WTC11 (cell line): ENCODE measurements at regions not wholly inside any gene's neighbourhood (a gene's known extent, or its start where the extent isn't known, plus 50 kb on each side); places are given as distances from the start of the nearest gene placed in this dataset.
A peak's percentile ranks its signal among the peaks of the same experiment; 100 is the strongest.
"Not testable (repeated sequence)": the region's sequence is repeated elsewhere in the genome, so short reads cannot be mapped to it uniquely, and the experiment has no call there.

Source experiments
- ATAC-seq: fragments of 200-7000 bp; cut with Tn5 transposase; 2 replicates; pipeline ENCODE4 v1.10.0; 2021; ENCODE audit warnings: mild to moderate bottlenecking, moderate library complexity
- CTCF ChIA-PET: fragments of 300-600 bp; sonication (Branson Sonifier 250); formaldehyde crosslinking; loops from one replicate; lab custom pipeline; 2021; ENCODE audit warnings: antibody characterized with exemption; lab: Charles Lee
- POLR2A ChIA-PET: fragments of 350-600 bp; sonication (Branson Sonifier 250); formaldehyde crosslinking; loops from one replicate; lab custom pipeline; 2021; ENCODE audit warnings: antibody characterized with exemption; lab: Charles Lee
- DNase-seq: peaks from one replicate; pipeline ENCODE4 v3.0.0; 2021; ENCODE audit warnings: low spot score
- H3K27ac Mint-ChIP-seq: 2 replicates; pipeline ENCODE4 v1.8.0; 2021; ENCODE audit warnings: mixed read lengths
- H3K27me3 Mint-ChIP-seq: 2 replicates; pipeline ENCODE4 v1.8.0; 2021; ENCODE audit warnings: low read depth, mild to moderate bottlenecking, moderate library complexity, mixed read lengths
- H3K36me3 Mint-ChIP-seq: 2 replicates; pipeline ENCODE4 v1.8.0; 2021; ENCODE audit warnings: mixed read lengths
- H3K4me1 Mint-ChIP-seq: 2 replicates; pipeline ENCODE4 v1.8.0; 2022; ENCODE audit warnings: mixed read lengths
- H3K4me3 Mint-ChIP-seq: 2 replicates; pipeline ENCODE4 v1.8.0; 2021; ENCODE audit warnings: mild to moderate bottlenecking, moderate library complexity, mixed read lengths
- H3K9me3 Mint-ChIP-seq: 2 replicates; pipeline ENCODE4 v1.8.0; 2021; ENCODE audit warnings: mixed read lengths
- ATF2 ChIP-seq: sonication (generic); formaldehyde crosslinking; IDR thresholded peaks from 2 replicates; pipeline ENCODE4 v1.8.1; 2022; ENCODE audit warnings: low read depth, missing genetic modification reagents, borderline replicate concordance
- ATF3 ChIP-seq: sonication (generic); formaldehyde crosslinking; conservative IDR thresholded peaks from 2 replicates; pipeline ENCODE4 v1.8.1; 2022; ENCODE audit warnings: mild to moderate bottlenecking, missing genetic modification reagents
- CDX4 ChIP-seq: fragments of 250-450 bp; sonication (Bioruptor Pico); IDR thresholded peaks from 2 replicates; pipeline ENCODE4 v1.9.0; 2021; ENCODE audit warnings: moderate library complexity, mild to moderate bottlenecking, inconsistent platforms, borderline replicate concordance
- ELF4 ChIP-seq: sonication (generic); formaldehyde crosslinking; IDR thresholded peaks from 2 replicates; pipeline ENCODE4 v1.8.1; 2022; ENCODE audit warnings: low read depth, mild to moderate bottlenecking, moderate library complexity, missing genetic modification reagents
- HMGXB4 ChIP-seq: sonication (generic); formaldehyde crosslinking; IDR thresholded peaks from 2 replicates; pipeline ENCODE4 v1.8.1; 2023; ENCODE audit warnings: mild to moderate bottlenecking, moderate library complexity, missing genetic modification reagents
- MAX ChIP-seq: sonication (generic); formaldehyde crosslinking; IDR thresholded peaks from 2 replicates; pipeline ENCODE4 v1.8.0; 2022; ENCODE audit warnings: mild to moderate bottlenecking, missing genetic modification reagents
- MXD4 ChIP-seq: fragments of 250-450 bp; sonication (Bioruptor Pico); IDR thresholded peaks from 2 replicates; pipeline ENCODE4 v1.8.0; 2021; ENCODE audit warnings: mild to moderate bottlenecking, moderate library complexity, borderline replicate concordance
- NFYB ChIP-seq: sonication (generic); formaldehyde crosslinking; conservative IDR thresholded peaks from 2 replicates; pipeline ENCODE4 v1.8.0; 2022; ENCODE audit warnings: low read depth, missing genetic modification reagents
- NR1H2 ChIP-seq: sonication (generic); formaldehyde crosslinking; IDR thresholded peaks from 2 replicates; pipeline ENCODE4 v1.9.0; 2021; ENCODE audit warnings: mild to moderate bottlenecking, moderate library complexity, missing genetic modification reagents
- TEAD1 ChIP-seq: sonication (generic); formaldehyde crosslinking; IDR thresholded peaks from 2 replicates; pipeline ENCODE4 v1.8.0; 2022; ENCODE audit warnings: mild to moderate bottlenecking, missing genetic modification reagents
- ZBTB21 ChIP-seq: sonication (generic); formaldehyde crosslinking; IDR thresholded peaks from 2 replicates; pipeline ENCODE4 v1.8.1; 2023; ENCODE audit warnings: mild to moderate bottlenecking, missing genetic modification reagents, borderline replicate concordance
- ZNF423 ChIP-seq: fragments of 250-450 bp; sonication (Bioruptor Pico); IDR thresholded peaks from 2 replicates; pipeline ENCODE4 v2.1.2; 2022; ENCODE audit warnings: mild to moderate bottlenecking, moderate library complexity
- ZSCAN18 ChIP-seq: fragments of 250-450 bp; sonication (Bioruptor Pico); IDR thresholded peaks from 2 replicates; pipeline ENCODE4 v2.1.2; 2022; ENCODE audit warnings: mild to moderate bottlenecking, moderate library complexity

- TF ChIP-seq ATF3 (CRISPR knock-in tag) (no peak), ZBTB21 (CRISPR knock-in tag) (no peak), ZNF423 (CRISPR knock-in tag) (no peak)
Measured at GRCh38 chr2:17196380-17196779, 321.9 kb downstream of the RAD51AP2 start (continued).

GRCh38 chr2:17195016-17195415 lies 323.2 kb downstream of the RAD51AP2 start:
- no peak for ATAC-seq
- H3K4me1 Mint-ChIP-seq, result peaks cover 7% of the 10 kb centered on the region
- CTCF ChIA-PET, result interaction anchor here (1.2 kb wide), 1 partner anchor 114 kb away, joined by 3 read pairs; no protein-coding TSS in a partner anchor
- TF ChIP-seq ZSCAN18 (CRISPR knock-in tag) (no peak), MAX (no peak), TEAD1 (CRISPR knock-in tag) (no peak), ELF4 (CRISPR knock-in tag) (no peak), MXD4 (CRISPR knock-in tag) (no peak), HMGXB4 (CRISPR knock-in tag) (no peak), NR1H2 (CRISPR knock-in tag) (no peak)
- no peak for DNase-seq
- H3K4me3 Mint-ChIP-seq, result no peak overlapping the region
- POLR2A ChIA-PET, result no interaction called here
- no peaks in the 10 kb centered on the region; the same call in 1 of the 2 replicates for H3K27me3 Mint-ChIP-seq
- H3K27ac Mint-ChIP-seq, result no peak overlapping the region
- no peaks in the 10 kb centered on the region for H3K36me3 Mint-ChIP-seq
- H3K9me3 Mint-ChIP-seq, result no peaks in the 10 kb centered on the region

GRCh38 chr2:17194083-17194482 lies 324.2 kb downstream of the RAD51AP2 start:
- H3K27me3 Mint-ChIP-seq, result no peaks in the 10 kb centered on the region; the same call in 1 of the 2 replicates
- ChIA-PET CTCF (interaction anchor here (1.2 kb wide), 1 partner anchor 115 kb away, joined by 3 read pairs; no protein-coding TSS in a partner anchor), POLR2A (interaction anchor here (0.9 kb wide), 1 partner anchor 17 kb away, joined by 3 read pairs; no protein-coding TSS in a partner anchor)
- no peak for ATAC-seq
- H3K4me3 Mint-ChIP-seq, result no peak overlapping the region
- DNase-seq, result no peak
- H3K36me3 Mint-ChIP-seq, result no peaks in the 10 kb centered on the region
- TF ChIP-seq ATF2 (no peak), CDX4 (CRISPR knock-in tag) (no peak), NFYB (CRISPR knock-in tag) (peak; percentile 38; the same call in 1 of the 2 replicates)
- H3K9me3 Mint-ChIP-seq, result no peaks in the 10 kb centered on the region
- H3K27ac Mint-ChIP-seq, result no peak overlapping the region
- H3K4me1 Mint-ChIP-seq, result peaks cover 9% of the 10 kb centered on the region

GRCh38 chr2:17193433-17193890 lies 324.8 kb downstream of the RAD51AP2 start:
- H3K4me1 Mint-ChIP-seq, H3K9me3 Mint-ChIP-seq, ATAC-seq, H3K4me3 Mint-ChIP-seq, H3K36me3 Mint-ChIP-seq, H3K27ac Mint-ChIP-seq, H3K27me3 Mint-ChIP-seq: not testable (repeated sequence)
- DNase-seq, result peak; percentile 19
- POLR2A ChIA-PET, result interaction anchor here (0.9 kb wide), 1 partner anchor 16 kb away, joined by 3 read pairs; no protein-coding TSS in a partner anchor
- CTCF ChIA-PET, result interaction anchor here (1.2 kb wide), 1 partner anchor 116 kb away, joined by 3 read pairs; no protein-coding TSS in a partner anchor
